Progenitor cell of endocrine pancreas (in vitro differentiated cells): ENCODE measurements at regions not wholly inside any gene's neighbourhood (a gene's known extent, or its start where the extent isn't known, plus 50 kb on each side); places are given as distances from the start of the nearest gene placed in this dataset.

Source experiments
- DNase-seq: peaks from one replicate; pipeline ENCODE4 v3.0.0; 2021; ENCODE audit warnings: low spot score; ENCODE audit not compliant: unreplicated experiment
- H3K27ac Mint-ChIP-seq: 2 replicates; pipeline ENCODE4 v1.8.0; 2021; ENCODE audit warnings: mild to moderate bottlenecking, moderate library complexity, mixed read lengths
- H3K27me3 Mint-ChIP-seq: 2 replicates; pipeline ENCODE4 v1.8.0; 2021; ENCODE audit warnings: mixed read lengths
- H3K36me3 Mint-ChIP-seq: 2 replicates; pipeline ENCODE4 v1.8.0; 2022; ENCODE audit warnings: mixed read lengths; ENCODE audit not compliant: insufficient read depth
- H3K4me1 Mint-ChIP-seq: 2 replicates; pipeline ENCODE4 v1.8.0; 2021; ENCODE audit warnings: low read depth, mixed read lengths
- H3K4me3 Mint-ChIP-seq: 2 replicates; pipeline ENCODE4 v1.8.0; 2021; ENCODE audit warnings: low read depth, mild to moderate bottlenecking, moderate library complexity, mixed read lengths
- H3K9me3 Mint-ChIP-seq: 2 replicates; pipeline ENCODE4 v1.8.0; 2021; ENCODE audit warnings: low read depth, mixed read lengths
- TF ChIP-seq, protein P1 (sequence below): fragments of 200-600 bp; sonication (generic); IDR thresholded peaks from one replicate; pipeline ENCODE4 v1.5.0; 2021; ENCODE audit warnings: antibody characterized with exemption, mild to moderate bottlenecking; ENCODE audit not compliant: unreplicated experiment

DNA sequence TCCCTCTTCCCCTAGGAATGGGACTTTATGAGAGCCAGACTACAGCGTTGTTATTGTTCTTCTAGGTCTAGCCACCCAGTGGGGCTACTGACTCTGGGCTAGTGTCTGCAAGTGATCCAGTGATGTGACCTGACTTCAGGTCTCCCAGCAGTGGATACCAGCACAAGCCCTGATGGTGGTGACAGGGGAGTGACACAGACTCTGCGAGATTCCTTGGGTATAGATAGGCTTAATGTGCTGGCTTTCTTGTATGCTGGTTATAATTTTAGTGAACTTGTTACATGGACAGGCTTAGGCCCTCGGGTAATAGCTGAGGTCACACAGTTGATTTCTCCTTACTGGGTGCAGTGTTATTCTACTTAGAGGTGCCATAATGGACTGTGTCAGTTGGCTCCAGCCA is 106.9 kb downstream of the TBC1D30 start:
- DNase-seq, result no peak
- no peak overlapping the region for H3K27ac Mint-ChIP-seq
- peaks cover 6% of the 10 kb centered on the region for H3K27me3 Mint-ChIP-seq
- H3K4me1 Mint-ChIP-seq, result no peaks in the 10 kb centered on the region
- H3K4me3 Mint-ChIP-seq, result no peak overlapping the region
- TF ChIP-seq, protein P1, sequence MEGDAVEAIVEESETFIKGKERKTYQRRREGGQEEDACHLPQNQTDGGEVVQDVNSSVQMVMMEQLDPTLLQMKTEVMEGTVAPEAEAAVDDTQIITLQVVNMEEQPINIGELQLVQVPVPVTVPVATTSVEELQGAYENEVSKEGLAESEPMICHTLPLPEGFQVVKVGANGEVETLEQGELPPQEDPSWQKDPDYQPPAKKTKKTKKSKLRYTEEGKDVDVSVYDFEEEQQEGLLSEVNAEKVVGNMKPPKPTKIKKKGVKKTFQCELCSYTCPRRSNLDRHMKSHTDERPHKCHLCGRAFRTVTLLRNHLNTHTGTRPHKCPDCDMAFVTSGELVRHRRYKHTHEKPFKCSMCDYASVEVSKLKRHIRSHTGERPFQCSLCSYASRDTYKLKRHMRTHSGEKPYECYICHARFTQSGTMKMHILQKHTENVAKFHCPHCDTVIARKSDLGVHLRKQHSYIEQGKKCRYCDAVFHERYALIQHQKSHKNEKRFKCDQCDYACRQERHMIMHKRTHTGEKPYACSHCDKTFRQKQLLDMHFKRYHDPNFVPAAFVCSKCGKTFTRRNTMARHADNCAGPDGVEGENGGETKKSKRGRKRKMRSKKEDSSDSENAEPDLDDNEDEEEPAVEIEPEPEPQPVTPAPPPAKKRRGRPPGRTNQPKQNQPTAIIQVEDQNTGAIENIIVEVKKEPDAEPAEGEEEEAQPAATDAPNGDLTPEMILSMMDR, result no peak
- no peaks in the 10 kb centered on the region for H3K36me3 Mint-ChIP-seq
- peaks cover 9% of the 10 kb centered on the region for H3K9me3 Mint-ChIP-seq

DNA sequence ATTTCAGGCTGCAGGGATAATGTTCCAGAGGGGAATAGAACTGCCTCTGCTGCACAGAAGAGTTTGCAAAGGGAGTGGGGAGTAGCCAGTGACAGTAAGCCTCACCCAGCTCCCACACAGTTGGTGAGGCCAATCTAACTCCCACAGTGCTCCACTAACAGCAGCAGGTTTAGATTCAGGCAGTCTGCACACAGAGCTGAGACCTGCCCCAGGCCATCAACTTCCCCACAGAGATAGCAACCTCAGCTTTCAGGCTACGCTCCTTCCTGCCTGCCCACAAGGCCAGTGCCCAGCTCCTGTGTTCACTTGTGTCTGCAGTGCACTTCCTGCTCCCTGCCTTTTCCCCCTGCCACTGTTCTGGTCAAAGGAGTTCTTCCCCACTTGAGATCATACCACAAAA is 107.5 kb downstream of the TBC1D30 start:
- DNase-seq, result no peak
- Mint-ChIP-seq H3K27me3 (peaks cover 6% of the 10 kb centered on the region), H3K4me1 (no peaks in the 10 kb centered on the region), H3K36me3 (no peaks in the 10 kb centered on the region), H3K4me3 (no peak overlapping the region), H3K9me3 (peaks cover 9% of the 10 kb centered on the region), H3K27ac (no peak overlapping the region)
- TF ChIP-seq, protein P1, result no peak

DNA sequence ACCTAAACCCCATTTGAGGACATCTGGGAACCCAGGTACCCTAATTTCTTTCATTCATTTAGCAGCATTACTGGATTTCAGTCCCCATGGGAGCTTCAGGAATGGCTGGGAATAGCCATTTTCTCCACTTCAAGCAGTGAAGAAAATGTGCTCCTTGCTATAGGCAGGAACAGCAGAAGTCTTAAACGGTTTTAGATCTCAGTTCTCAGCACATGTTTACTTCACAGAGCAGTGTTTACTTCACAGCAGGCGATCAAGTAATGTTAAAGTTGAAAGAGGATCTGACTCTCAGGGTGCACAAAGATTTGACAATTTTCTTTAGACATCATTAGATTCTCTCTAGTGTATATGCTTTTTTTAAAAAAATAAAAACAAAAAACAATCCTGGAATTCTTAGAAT is 109.3 kb downstream of the TBC1D30 start:
- no peak for DNase-seq
- Mint-ChIP-seq H3K27me3 (peaks cover 6% of the 10 kb centered on the region), H3K9me3 (no peaks in the 10 kb centered on the region), H3K4me1 (no peaks in the 10 kb centered on the region), H3K27ac (no peak overlapping the region), H3K36me3 (no peaks in the 10 kb centered on the region), H3K4me3 (no peak overlapping the region)
- TF ChIP-seq, protein P1, result no peak

DNA sequence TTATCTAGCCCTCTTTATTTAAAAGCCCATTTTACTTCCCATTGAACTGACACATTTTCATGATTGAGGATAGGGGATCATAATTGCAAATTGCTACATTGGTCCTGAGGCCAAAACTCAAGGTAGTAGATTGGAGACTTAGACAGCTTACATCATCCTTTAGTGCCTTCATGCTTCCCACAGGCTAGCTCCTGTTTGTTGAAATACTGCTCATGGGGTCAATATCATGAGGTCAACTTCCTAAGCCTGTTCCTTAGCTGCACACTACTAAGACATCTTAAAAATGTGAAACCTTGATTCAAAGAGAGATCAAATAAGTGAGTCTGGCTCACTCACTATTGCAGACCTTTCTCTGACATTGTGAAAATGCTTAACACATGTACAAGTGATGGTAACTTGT is 113.0 kb downstream of the TBC1D30 start:
- Mint-ChIP-seq H3K9me3 (peaks cover 3% of the 10 kb centered on the region), H3K27ac (no peak overlapping the region), H3K36me3 (no peaks in the 10 kb centered on the region), H3K27me3 (peaks cover 3% of the 10 kb centered on the region), H3K4me3 (no peak overlapping the region), H3K4me1 (no peaks in the 10 kb centered on the region)
- DNase-seq, result no peak
- TF ChIP-seq, protein P1, result no peak

DNA sequence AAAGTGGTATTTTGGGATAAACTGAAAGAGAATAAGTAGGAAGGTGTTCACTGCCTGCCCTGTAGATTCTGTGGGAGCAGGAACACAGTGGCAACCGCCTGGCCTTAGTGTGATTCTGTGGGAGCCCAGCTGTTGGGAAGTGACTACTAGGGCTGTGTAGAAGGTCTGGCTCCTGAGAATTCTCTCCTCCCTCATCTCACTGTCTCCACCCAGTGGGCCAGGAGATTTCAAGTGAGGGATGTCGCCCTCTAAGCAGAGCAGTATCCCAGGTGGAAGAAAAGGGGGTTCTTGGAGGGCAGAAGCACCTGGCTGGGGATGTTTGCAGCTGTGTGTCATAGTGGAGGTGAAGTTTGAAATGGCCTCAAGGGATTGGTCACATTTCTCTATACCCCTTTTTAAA is 113.7 kb downstream of the TBC1D30 start:
- no peak for DNase-seq
- TF ChIP-seq, protein P1, result no peak
- H3K4me3 Mint-ChIP-seq, result no peak overlapping the region
- peaks cover 3% of the 10 kb centered on the region for H3K9me3 Mint-ChIP-seq
- no peaks in the 10 kb centered on the region for H3K36me3 Mint-ChIP-seq
- H3K27ac Mint-ChIP-seq, result no peak overlapping the region
- H3K4me1 Mint-ChIP-seq, result no peaks in the 10 kb centered on the region
- H3K27me3 Mint-ChIP-seq, result peaks cover 3% of the 10 kb centered on the region
